ENCODE measurements at regions not wholly inside any gene's neighbourhood (a gene's known extent, or its start where the extent isn't known, plus 50 kb on each side); places are given as distances from the start of the nearest gene placed in this dataset.

DNA sequence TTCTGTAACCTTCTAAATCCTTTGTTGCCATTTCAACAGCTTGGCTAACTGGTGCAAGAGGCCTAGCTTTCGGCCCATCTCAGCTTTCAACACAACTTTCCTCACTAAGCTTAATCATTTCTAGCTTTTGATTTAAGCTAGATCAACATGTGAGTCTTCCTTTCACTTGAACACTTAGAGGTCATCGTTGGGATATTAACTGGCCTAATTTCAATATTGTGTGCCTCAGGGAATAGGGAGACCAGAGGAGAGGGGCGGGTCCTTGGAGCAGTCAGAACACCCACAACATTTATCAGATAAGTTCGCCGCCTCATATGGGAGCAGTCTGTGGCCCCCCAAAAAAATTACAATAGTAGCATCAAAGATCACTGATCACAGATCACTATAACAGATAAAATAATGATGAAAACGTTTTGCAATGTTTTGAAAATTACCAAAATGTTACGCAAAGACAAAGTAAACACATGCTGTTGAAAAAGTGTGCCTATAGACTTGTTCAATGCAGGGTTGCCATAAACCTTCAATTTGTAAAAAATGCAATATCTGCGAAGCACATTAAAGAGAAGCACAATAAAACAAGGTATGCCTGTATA, 66.8 kb upstream of the PCSK1 start:
- TF ChIP-seq, protein P1, sequence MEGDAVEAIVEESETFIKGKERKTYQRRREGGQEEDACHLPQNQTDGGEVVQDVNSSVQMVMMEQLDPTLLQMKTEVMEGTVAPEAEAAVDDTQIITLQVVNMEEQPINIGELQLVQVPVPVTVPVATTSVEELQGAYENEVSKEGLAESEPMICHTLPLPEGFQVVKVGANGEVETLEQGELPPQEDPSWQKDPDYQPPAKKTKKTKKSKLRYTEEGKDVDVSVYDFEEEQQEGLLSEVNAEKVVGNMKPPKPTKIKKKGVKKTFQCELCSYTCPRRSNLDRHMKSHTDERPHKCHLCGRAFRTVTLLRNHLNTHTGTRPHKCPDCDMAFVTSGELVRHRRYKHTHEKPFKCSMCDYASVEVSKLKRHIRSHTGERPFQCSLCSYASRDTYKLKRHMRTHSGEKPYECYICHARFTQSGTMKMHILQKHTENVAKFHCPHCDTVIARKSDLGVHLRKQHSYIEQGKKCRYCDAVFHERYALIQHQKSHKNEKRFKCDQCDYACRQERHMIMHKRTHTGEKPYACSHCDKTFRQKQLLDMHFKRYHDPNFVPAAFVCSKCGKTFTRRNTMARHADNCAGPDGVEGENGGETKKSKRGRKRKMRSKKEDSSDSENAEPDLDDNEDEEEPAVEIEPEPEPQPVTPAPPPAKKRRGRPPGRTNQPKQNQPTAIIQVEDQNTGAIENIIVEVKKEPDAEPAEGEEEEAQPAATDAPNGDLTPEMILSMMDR (IDR thresholded peaks at IDR 0.05; ENCODE audit: unreplicated experiment) = no peak
- H3K4me3 Mint-ChIP-seq (ENCODE audit: low read depth) = no peak overlapping the region
- H3K36me3 Mint-ChIP-seq (ENCODE audit: insufficient read depth) = no peaks in the 10 kb centered on the region
- no peak overlapping the region for H3K27ac Mint-ChIP-seq
- peaks cover 7% of the 10 kb centered on the region for H3K4me1 Mint-ChIP-seq (ENCODE audit: low read depth)
- no peak for DNase-seq (ENCODE audit: low spot score, unreplicated experiment)
- H3K27me3 Mint-ChIP-seq = peaks cover 3% of the 10 kb centered on the region
- H3K9me3 Mint-ChIP-seq (ENCODE audit: low read depth) = no peaks in the 10 kb centered on the region

DNA sequence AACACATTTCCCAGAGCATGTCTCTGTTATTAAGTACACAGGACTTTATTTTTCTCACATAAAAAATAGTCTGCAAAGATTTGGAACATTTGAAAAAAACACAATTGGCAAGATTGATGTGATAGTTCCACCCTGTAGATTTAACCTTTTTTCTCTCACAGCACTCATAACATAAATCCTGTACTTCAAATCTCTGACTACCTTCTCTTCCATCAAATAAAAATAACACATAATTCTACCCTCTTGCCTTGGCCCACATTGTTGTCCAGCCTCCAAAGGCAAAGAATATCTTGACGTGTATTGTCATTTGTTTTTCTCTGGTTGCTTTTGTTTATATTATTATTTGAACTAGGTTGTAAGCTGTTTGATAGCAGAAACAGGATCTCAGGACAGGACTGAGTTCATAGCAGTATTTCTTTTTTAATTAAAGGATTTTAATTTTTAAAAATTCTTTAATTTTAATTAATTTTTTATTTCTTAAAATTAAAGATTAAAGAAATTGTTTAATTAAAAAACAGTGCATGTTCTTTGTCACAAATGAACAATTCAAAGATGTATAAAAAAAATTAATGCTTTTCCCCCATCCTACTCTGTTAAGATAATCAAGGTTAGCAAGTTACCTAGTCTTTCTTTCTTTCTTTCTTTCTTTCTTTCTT, 69.1 kb upstream of the PCSK1 start:
- Mint-ChIP-seq H3K4me1 (ENCODE audit: low read depth) (peaks cover 7% of the 10 kb centered on the region), H3K36me3 (ENCODE audit: insufficient read depth) (no peaks in the 10 kb centered on the region), H3K27ac (no peak overlapping the region), H3K9me3 (ENCODE audit: low read depth) (no peaks in the 10 kb centered on the region), H3K27me3 (peaks cover 3% of the 10 kb centered on the region), H3K4me3 (ENCODE audit: low read depth) (no peak overlapping the region)
- TF ChIP-seq, protein P1 (IDR thresholded peaks at IDR 0.05; ENCODE audit: unreplicated experiment) = no peak
- no peak for DNase-seq (ENCODE audit: low spot score, unreplicated experiment)

DNA sequence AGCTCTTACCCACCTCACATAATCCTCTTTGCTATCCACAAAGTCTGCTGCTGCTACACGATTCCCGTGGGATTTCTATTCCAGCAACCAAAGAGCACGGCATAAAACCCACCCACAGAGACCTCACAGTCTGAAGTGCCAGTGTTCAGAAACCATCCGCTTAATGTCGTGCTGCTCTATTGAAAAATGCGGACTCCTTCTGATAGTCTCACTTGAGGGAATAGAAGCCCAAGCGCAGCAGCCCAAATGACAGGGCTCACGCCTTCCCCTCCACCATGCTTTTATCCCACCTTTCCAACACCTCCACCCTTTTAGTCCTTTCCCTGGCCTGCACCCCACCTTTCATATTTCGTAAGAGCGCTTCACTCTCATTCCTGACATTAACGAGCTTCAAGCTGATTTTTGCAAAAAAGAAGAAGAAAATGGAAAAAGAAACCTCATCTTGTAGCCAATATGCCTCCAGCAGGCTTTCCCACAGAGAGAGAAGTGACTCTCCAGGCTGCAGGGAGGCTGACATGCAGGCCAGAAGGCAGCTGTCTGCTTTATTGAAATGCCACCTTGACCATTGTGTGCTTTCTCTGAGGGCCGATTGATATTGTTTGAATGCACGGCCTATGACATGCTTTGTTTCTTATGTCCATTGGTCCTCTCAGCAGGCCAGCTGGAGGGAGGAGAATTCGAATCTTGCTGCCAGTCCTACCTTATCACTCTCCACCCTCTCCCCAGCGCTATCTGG, 70.6 kb upstream of the PCSK1 start:
- DNase-seq (ENCODE audit: low spot score, unreplicated experiment) = no peak
- Mint-ChIP-seq H3K4me3 (ENCODE audit: low read depth) (no peak overlapping the region), H3K36me3 (ENCODE audit: insufficient read depth) (no peaks in the 10 kb centered on the region)

DNA sequence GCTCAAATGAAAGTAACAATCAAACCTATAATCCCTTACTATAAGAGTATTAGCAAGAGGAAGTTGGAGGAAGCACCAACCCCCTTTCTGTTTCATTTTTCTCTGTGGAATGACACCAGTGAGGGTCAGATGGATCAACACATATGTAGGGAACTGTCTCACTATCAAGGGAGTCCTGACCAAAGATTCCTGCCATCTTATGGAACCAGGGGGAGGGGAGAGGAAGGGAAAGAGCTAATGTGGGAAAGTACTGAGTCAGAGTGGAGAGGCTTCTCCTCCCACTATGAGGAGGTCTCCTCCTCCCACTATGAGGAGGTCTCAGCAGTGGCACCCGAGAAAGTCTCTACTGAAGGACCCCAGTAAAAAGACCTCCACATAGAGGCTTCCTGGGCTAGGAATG, 73.3 kb upstream of the PCSK1 start:
- Mint-ChIP-seq H3K4me1 (ENCODE audit: low read depth) (peaks cover 8% of the 10 kb centered on the region), H3K9me3 (ENCODE audit: low read depth) (no peaks in the 10 kb centered on the region), H3K27ac (no peak overlapping the region), H3K4me3 (ENCODE audit: low read depth) (no peak overlapping the region), H3K36me3 (ENCODE audit: insufficient read depth) (no peaks in the 10 kb centered on the region), H3K27me3 (peaks cover 3% of the 10 kb centered on the region)
- TF ChIP-seq, protein P1 (IDR thresholded peaks at IDR 0.05; ENCODE audit: unreplicated experiment) = no peak
- DNase-seq (ENCODE audit: low spot score, unreplicated experiment) = no peak

More for the DNA sequence above, 70.6 kb upstream of the PCSK1 start:
- TF ChIP-seq, protein P1 (IDR thresholded peaks at IDR 0.05; ENCODE audit: unreplicated experiment) = no peak
- Mint-ChIP-seq H3K9me3 (ENCODE audit: low read depth) (no peaks in the 10 kb centered on the region), H3K27me3 (peaks cover 3% of the 10 kb centered on the region), H3K4me1 (ENCODE audit: low read depth) (peaks cover 7% of the 10 kb centered on the region), H3K27ac (no peak overlapping the region)

DNA sequence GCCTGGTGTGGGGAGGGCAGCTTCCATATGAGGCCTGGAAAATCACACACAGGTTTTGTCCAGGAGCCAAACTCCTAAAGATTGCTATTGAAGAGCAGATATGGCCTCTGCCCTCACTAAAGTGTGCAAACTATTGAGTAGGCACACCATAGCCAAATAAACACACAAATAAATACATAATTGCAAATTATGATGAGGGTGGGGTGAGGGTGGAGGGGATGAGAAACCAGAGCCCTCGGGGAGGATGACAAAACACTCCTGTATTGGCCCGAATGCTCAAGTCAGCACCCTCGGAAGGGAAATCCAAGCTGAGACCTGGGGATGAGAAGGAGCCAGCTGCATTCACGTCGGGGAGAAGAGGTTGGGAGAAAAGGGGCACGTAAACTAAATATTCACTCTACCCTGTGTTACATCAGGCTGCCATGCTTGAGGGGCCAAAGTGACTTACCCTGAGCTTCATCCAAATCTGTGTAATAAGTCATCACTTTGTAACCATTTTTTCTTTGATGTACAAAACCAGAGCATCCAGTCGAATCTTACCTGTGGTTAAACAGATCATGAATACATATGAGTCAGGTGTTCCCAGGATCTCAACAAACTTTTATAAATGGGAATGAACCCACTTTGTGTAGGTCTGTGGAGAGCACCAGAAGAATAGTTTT, 73.9 kb upstream of the PCSK1 start:
- no peak for DNase-seq (ENCODE audit: low spot score, unreplicated experiment)
- Mint-ChIP-seq H3K27ac (no peak overlapping the region), H3K27me3 (peaks cover 3% of the 10 kb centered on the region), H3K4me1 (ENCODE audit: low read depth) (peaks cover 8% of the 10 kb centered on the region), H3K36me3 (ENCODE audit: insufficient read depth) (no peaks in the 10 kb centered on the region), H3K4me3 (ENCODE audit: low read depth) (no peak overlapping the region), H3K9me3 (ENCODE audit: low read depth) (no peaks in the 10 kb centered on the region)
- TF ChIP-seq, protein P1 (IDR thresholded peaks at IDR 0.05; ENCODE audit: unreplicated experiment) = no peak

Data from progenitor cell of endocrine pancreas (in vitro differentiated cells).